D721Med (cell line): ENCODE measurements at regions not wholly inside any gene's neighbourhood (a gene's known extent, or its start where the extent isn't known, plus 50 kb on each side); places are given as distances from the start of the nearest gene placed in this dataset.

Experiments
- DNase-seq: peaks from one replicate; pipeline ENCODE4 v3.0.0; 2011; ENCODE audit warnings: low spot score; ENCODE audit not compliant: insufficient read length
- FAIRE-seq: peaks from 2 replicates; lab custom pipeline; 2011; peaks lifted over from hg19 to GRCh38; lab: Jason Lieb, UNC
- CTCF ChIP-seq: IDR thresholded peaks from 2 replicates; pipeline ENCODE4 v1.5.1; 2012; ENCODE audit warnings: mild to moderate bottlenecking, control low read depth; ENCODE audit not compliant: insufficient read depth; ENCODE audit errors: missing control alignments

GRCh38 chr12:19641235-19642080, 202.2 kb downstream of the AEBP2 start:
- TF ChIP-seq CTCF, result no peak
- FAIRE-seq, result no peak

GRCh38 chr12:19642345-19642744, 203.1 kb downstream of the AEBP2 start:
- TF ChIP-seq CTCF, result no peak
- DNase-seq, result no peak
- no peak for FAIRE-seq

More at GRCh38 chr12:19641235-19642080, 202.2 kb downstream of the AEBP2 start:
- DNase-seq, result no peak

- TF ChIP-seq CTCF, result peak; percentile 53
- DNase-seq (no peak), FAIRE-seq (peak; percentile 67)
These were observed 204.3 kb downstream of the AEBP2 start for GRCh38 chr12:19643635-19644034.

GRCh38 chr12:19644571-19644970, 205.3 kb downstream of the AEBP2 start:
- DNase-seq (no peak), FAIRE-seq (peak; percentile 94)
- TF ChIP-seq CTCF, result no peak

- no peak for DNase-seq
- no peak for FAIRE-seq
- TF ChIP-seq CTCF, result no peak
These were observed 206.5 kb downstream of the AEBP2 start for GRCh38 chr12:19645823-19646222.

GRCh38 chr12:19646599-19646998, 207.3 kb downstream of the AEBP2 start:
- no peak for TF ChIP-seq CTCF
- DNase-seq (no peak), FAIRE-seq (no peak)
